GM21717 (cell line): ENCODE measurements at regions not wholly inside any gene's neighbourhood (a gene's known extent, or its start where the extent isn't known, plus 50 kb on each side); places are given as distances from the start of the nearest gene placed in this dataset.

Experiments
- ATAC-seq: cut with Tn5 transposase; IDR thresholded peaks from one replicate; pipeline ENCODE4 v1.9.1; 2021; ENCODE audit warnings: mild to moderate bottlenecking, moderate library complexity; ENCODE audit not compliant: unreplicated experiment

DNA sequence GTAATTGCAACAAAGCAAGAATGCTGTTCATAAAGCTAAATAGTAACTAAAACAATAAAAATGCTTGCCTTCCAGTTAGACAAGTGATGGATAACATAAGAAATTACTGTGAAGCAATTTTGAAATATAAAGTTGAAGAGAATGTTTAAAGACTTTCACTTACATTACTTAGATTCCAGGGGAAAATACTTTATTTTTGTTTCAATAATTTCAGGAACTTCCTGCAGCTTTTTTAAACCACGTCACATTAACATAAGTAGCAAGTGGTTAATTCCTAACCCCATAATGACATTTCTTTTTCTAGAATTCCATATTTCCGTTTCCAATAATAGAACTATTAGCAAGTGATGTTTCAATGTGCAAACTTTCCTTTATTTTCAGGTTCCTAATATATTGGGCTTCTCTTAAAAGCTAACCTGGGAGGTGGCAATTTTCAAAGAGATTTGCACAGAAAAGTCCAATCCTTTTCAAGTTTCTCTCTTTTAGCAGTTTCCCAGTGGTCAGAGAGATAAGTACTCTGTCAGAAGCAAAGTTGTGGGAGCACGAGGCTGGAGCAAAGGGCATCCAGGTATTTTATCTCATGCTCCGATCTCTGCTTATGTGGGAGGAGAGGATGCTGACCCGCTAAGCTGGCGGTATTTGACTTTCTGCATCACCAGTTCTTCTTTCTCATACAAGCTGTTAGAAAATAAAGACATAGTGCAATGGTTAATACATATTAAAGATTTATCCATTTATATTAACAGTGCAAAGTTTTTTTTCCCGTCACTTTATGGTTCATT, 1025.3 kb downstream of the EFNB2 start:
- no peak for ATAC-seq

DNA sequence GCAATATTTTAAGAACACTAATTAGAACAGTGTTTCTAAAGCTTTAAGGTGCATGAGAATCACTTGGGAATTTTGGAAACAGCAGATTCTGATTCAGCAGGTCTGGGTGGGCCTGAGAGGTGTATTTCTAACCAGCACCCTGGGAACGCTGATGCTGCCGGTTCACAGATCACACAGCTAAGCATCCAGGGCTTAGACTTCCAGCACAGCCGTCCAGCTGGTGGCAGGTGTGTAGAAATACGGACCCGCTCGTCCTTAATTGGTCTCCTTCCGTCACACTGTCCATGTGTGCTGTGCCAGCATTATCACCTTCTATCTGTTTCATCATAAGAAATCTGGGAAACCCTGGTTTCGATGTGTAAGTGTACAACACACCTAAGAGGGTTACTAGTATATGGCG, 1029.0 kb downstream of the EFNB2 start:
- no peak for ATAC-seq

DNA sequence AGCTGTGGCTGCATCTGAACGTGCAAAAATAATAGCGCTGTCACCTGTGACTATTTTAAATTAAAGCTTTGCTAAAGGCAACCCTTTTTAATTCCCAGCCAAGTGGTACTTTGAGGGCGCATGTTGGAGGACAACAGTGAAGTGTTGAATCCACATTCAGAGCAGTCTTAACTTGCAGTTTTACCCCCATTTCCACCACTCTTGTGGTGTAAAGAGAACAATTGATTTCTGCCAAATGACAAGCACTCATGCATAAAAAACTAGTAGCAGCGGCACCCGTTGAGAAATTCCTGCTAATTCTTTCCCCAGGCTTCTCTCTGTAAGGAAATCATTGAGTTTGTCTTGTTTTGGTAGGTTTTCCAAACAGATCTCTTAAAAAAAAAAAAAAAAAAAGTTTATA, 1033.3 kb downstream of the EFNB2 start:
- no peak for ATAC-seq

DNA sequence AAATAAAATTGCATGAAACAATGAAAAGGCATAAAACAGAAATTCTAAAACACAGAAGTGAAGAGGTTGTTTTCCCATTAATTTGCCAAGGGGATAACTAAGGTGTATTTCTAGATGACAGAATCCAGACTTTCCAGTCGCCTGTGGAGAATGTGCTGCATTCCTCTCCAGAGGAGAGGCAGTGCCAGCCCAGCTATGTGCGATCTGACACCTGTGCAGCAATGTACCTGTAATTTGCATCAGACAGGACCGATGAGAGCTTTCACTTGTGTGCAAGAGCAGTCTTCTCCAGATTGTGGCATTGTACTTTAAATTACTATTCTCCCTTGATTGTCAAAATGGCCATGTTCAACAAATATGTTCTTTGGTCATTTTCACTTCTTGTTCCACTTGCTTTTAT, 1037.9 kb downstream of the EFNB2 start:
- no peak for ATAC-seq

DNA sequence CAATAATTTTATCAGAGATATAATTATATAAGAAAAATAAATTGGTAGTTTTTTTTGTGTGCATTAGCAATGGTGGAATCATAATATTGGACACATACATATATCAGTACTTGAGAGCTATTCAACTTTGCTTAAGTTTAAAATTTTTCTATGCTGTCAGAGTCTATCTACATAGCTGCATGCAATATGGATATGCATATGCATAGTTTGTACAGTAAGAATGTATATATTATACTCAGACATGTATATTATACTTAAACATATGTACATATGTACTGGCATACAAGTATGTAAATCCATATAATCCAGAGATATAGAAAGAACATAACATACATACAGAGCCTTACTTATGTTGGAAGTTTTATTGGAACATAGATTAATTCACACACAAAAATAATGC, 1043.2 kb downstream of the EFNB2 start:
- no peak for ATAC-seq

DNA sequence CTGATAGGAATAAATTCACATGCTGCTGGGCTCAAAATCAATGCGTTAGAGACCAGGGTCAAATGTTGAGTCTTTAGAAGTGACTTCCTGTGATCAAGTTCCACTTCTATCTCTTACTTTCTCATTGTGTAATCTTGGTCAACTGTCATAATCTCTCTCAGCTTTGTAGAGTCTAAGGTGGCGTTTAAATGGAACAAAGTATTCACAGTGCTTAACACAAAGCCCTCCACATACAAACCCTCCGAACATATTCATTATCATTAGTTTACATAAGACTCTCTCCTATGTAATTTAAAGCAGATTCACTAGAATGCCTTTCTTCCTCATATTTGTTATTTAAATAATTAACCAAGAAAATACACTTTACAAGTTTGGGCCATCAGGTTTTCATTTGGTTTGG, 1044.1 kb downstream of the EFNB2 start:
- no peak for ATAC-seq

DNA sequence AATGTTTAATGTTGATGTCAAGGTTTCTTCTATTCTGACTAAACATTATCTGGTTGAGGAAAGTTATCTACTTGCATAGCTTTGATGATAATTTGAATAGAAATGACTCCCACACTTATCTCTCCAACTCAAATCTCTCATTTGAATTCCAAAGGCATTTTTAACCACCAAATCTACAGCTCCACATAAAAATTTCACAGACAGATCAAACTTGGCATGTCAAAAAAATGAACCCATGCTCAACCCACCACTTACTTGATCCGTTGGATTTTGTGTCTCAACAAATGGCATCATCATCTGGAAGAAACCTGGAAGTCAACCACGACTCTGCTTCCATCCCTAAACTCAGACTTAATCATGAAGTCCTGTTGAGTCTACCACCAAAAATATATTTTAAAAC, 1050.4 kb downstream of the EFNB2 start:
- no peak for ATAC-seq

DNA sequence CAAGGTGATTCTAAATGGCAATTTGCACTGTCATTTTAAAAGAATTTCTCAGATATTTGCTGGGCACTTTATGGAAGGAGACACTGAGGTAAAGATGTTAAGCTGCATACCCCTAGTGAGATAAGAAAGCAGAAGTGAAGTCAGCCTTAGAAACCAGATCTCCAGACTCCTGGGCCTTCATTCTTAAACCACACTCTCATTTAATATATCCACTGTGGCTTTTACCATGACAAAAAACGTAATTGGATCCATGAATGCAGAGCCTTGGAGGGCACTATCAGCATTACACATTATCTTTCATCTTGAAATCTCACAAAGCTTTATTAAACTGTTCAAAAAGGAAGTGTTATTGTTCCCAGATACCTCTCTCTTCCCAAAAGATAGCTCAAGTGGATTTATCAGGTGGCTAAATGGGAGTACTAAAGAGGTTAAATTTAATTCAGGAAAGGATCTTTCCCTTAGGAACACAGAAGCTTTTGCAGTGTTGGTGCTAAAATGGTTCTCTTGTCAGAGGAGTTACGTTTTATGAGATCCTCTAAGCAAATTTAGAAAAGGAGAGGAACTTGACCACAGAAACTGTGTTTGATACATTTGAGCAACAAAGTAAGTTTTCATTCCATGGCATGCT, 1060.4 kb downstream of the EFNB2 start:
- no peak for ATAC-seq

DNA sequence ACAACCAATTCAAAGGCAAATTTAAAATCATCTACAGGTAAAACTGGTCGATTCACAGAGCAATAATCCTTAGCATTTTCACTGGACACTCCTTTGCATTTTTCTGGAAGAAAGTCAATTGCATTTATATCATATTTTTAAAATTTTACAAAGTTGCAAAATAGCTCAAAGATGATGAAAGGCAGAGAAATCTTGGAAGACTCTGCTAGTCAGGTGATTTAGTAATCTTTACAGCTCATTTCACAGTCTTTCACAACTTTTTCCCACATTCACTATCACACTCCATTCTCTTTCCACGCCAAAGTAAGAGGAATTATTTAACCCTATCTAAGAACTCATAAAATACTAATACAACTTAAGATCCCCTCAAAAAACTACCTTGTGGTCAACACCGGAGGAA, 1063.8 kb downstream of the EFNB2 start:
- ATAC-seq, result no peak

DNA sequence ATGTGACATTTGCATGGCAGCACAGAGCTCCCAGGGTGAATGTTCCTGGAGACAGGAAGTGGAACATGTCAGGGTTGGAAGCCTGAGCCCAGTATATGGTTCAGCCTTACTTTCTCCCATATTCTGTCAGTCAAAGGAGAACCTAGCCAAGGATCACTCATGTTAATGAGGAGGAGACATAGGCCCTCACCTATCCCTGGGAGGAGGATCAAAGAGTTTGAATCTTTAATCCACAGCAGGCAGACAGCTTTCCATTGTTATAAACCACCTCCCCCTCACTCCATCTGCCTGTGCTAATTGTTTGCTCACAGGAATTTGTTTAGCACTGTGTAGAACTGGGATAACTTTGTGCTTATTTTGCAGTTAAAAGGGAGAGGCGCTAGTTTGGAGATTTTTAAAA, 1069.1 kb downstream of the EFNB2 start:
- ATAC-seq, result no peak

DNA sequence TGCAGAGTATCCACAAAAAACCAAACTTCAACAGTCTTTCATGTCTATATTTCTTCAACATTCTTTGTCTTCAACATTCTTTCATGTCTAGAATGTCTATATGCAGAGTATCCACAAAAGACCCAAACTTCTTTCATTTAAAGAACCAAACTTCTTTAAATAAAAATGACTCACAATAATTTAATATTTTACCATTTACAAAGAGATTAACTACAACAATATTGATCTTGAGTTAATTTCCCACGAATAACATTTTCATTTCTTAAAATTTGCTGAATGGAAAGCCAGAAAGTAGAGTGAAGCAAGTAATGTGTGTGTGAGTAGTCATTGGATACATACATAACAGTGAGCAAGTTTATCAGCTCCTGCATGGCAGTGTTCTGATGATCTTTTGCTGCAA, 1069.7 kb downstream of the EFNB2 start, which contains the start of gene DAOA:
Gene DAOA, plus strand, starts transcription at position 301 of the 400 bp plus-strand sequence.
- no peak for ATAC-seq

DNA sequence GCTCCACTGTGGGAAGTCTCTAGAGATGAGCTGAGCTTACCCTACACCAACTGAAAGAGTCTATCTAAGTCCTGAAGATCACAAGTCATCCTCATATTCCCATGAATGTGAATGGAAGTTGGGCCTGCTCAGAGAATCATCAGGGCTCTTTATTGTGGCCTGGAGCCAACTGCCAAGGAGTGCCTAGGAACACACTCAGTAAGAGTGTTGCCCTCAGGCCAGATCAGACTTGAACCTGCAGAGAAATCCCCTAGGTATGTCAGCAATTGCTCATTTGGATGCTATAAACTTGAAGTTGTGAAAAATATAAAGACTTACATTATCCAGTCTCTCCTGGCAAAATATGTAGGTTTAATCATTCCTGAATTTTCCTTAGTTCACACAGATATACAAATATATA, 1070.2 kb downstream of the EFNB2 start:
- no peak for ATAC-seq

DNA sequence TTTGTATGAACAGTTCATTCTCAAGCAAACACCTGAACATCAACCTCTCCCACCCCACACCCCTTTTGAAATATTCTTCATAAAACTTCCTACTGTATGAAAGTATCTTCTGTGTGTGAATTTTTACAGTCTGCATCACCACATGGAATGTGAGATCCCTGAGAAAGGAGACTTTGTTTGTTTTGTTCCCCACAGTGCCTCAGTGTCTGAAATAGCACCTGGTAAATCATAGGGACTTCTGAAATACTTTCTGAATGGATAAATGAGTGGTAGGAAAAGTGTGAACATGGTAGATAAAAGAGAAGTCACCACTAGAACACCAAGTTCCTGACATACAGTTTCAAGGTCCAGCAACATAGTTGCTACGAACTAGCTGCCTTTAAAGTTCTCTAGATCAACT, 1071.2 kb downstream of the EFNB2 start:
- no peak for ATAC-seq

DNA sequence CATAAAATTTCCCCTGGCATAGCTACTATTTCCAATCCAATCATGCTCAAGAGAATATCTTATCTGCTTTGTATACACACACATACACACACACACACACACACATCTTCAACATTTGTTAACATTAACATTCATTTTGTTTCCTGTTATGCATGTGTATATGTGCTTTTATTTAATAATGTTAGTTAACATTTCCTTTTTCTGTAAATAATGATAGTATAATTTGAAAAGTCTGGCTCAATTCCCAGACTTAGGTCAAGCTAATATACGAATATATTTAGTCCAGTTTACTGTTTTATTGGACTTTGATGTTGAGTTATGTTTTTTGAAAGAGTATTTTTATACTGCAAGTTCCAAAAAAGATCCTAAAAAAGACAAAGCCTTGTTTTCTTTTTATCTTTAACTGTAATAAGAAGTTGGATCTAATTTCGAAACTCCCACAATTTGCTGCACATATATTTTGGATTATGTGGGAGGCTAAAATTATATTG, 1072.4 kb downstream of the EFNB2 start:
- no peak for ATAC-seq

DNA sequence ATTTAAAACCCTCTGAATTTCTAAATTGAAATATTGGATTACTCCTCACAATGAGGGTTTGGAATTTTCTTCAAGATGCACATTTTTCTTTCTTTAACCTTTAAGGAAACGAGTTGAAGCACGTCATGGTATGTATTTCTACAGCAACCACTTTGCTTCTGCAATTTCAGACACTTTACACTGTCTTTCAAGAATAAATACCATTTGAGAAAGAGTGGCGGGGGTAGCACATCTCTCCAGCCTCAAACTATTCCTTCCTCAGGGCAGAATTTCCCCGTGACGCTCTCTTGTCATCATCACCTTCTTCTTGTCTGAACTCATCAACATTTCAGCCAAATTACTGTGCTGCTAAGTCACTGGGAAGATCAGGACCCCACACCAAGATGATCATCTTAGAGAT, 1073.4 kb downstream of the EFNB2 start:
- no peak for ATAC-seq

DNA sequence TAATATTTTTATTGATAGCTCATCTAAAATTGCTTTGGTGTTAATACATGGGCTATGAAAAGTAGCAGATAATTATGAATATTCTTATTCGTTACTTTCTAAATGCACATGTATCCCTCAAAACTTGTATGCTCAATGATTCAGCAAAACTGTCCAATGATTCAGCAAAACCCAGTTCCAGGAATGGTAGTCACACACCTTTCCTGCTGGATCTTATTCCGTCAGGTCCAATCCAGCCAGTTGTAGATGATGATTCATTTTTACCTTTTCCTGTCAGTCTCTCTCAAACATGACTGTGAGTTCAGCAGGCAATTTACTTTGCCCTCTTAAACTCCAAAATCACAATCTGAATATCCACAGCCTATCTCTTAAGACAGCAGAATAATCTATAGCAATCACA, 1082.6 kb downstream of the EFNB2 start:
- ATAC-seq, result no peak

DNA sequence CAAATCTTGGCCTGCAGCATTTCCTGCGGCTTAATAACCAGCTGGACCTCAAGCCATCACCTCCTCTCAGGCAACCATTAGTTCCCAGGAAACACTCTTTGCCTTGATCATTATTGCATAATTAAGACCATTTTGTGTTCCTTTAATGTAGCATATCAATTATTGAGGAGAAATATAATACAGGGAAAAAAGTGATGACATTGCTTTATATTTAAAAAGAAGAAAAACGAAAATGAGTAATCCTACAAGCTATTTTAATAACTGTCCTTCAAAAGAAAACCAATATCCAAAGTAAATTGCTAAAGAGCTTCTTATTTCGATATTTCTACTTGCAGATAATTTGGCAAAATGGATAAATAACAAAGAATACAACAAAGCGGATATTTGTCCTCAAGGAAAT, 1084.7 kb downstream of the EFNB2 start:
- ATAC-seq, result no peak

DNA sequence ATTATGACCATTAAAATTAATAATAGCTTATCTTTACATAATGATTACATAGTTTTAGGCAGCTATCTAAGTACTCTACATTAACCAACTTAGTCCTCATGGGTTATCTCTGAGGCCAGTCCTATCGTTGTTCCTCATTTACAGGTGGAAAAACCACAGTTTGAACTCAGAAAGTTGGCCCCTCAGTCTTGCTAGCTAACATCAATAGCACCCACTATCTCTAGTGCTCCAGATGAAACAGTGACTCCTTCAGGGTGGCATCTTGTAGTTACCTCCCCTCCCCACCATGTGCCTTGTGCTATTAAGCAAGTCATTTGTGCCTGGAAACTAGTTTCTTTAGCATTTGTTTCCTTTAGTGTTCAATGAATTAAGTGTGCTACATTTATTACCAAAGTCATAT, 1086.7 kb downstream of the EFNB2 start:
- no peak for ATAC-seq

DNA sequence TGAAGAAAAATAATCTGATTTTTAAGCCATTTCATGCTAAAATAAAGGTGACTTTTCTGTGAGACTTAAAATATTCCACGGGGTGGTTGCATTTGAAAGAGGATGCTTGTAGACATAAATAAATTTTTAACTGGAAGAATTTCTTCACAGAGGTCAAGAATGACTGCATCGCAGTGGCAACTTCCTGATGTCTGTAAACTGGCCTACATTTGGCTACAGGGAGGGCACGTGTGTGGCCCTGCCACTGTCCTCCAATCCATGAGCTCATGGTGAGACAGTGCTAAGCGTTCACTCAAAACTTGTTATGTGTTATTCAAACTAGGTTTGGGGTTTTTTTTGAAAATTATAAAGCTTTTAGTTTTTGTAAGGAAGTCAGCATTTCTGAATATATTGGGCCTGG, 1089.3 kb downstream of the EFNB2 start:
- ATAC-seq, result no peak

DNA sequence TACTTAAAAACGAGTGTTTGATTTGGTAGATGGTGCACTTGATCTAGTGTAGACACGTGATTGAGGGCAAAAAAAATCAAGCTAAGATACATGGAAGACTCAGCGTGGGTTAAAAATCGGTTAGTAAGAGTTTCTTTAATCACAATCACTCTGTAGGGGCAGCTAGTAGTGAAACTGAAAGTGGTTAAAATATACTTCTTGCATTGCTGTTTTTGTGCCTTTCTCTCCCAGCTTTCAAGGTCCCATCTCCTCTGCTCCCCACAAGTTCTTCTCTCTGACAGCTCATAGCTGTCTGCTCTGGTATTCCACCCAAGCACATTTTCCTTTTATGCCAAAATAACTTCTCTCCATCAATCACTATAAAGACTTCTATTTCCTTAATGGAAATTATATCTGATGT, 1089.7 kb downstream of the EFNB2 start:
- ATAC-seq, result no peak

DNA sequence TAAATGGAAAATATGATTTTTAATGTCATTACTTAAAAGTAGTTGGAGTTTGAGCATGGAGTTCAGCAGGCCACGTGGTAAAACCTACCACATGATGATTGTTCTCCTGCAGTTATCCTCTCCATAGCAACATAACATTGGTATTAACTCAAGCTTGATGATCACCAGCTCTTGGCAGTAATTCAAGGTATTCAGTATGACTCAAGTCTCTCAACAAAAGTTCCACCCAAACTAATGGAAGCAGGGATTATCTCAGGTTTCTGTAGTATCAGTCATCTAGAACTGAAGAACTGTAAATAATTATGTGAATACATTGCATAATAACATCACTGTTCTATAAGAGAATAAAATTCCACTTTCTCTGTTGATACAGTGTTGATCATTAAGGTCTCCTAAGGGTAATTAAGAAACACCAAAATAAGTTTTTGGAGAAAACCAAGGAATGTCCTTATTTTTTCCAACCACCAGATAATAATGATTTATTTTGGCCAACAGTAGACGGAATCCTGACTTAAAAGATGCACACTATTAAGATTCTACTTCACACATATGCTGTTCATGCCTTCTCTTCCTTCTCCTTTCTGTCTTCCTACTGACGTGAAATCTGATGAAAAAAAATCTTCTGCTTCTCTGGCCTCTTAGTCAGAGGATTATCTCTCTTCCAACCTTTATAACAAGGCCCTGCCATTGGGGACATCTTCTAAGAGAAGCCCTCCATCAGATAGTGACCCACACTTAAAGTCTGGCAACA, 1092.3 kb downstream of the EFNB2 start:
- no peak for ATAC-seq

DNA sequence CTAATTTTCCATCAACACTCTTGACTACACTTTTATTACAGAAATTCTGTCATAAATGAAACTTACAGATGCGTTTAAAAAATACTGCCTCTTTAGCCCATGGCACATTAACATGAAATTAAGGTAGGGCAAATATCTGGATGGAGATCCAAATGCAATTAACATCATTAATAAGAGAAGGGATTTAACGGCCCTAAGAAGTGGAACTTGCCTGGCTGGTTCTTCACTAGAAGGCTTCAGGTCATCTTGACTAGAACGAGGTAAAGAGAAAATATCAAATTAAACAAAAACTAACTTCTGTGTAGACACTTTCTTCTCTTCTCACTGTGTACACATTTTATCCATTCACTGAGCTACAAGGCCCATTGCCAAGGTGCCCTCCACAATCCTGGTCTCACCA, 1093.4 kb downstream of the EFNB2 start:
- no peak for ATAC-seq
